ENCODE measurements at regions not wholly inside any gene's neighbourhood (a gene's known extent, or its start where the extent isn't known, plus 50 kb on each side); places are given as distances from the start of the nearest gene placed in this dataset.

GRCh38 chr6:90691823-90692222 is 105.0 kb upstream of the MAP3K7 start:
- H3K9me3 ChIP-seq = no peaks in the 10 kb centered on the region
- no peaks in the 10 kb centered on the region for H3K36me3 ChIP-seq
- intact Hi-C loops (cut with DNase I) = no loop called here
- H3K4me1 ChIP-seq = no peaks in the 10 kb centered on the region
- TF ChIP-seq CTCF (IDR thresholded peaks at IDR 0.05) = no peak
- H3K27me3 ChIP-seq (ENCODE audit: low read depth) = no peaks in the 10 kb centered on the region
- H3K4me3 ChIP-seq = no peak overlapping the region
- DNase-seq = no peak
- no peak for ATAC-seq
- no peak overlapping the region for H3K27ac ChIP-seq

GRCh38 chr6:90689172-90689571 is 102.3 kb upstream of the MAP3K7 start:
- no peaks in the 10 kb centered on the region for H3K27me3 ChIP-seq (ENCODE audit: low read depth)
- DNase-seq (no peak), ATAC-seq (no peak)
- H3K9me3 ChIP-seq = no peaks in the 10 kb centered on the region
- no peaks in the 10 kb centered on the region for H3K4me1 ChIP-seq
- no peak overlapping the region for H3K27ac ChIP-seq
- intact Hi-C loops (cut with DNase I) = no loop called here
- H3K36me3 ChIP-seq = no peaks in the 10 kb centered on the region
- H3K4me3 ChIP-seq = no peak overlapping the region
- no peak for TF ChIP-seq CTCF (IDR thresholded peaks at IDR 0.05)

GRCh38 chr6:90687775-90688380 is 101.0 kb upstream of the MAP3K7 start:
- Histone ChIP-seq H3K27me3 (ENCODE audit: low read depth) (no peaks in the 10 kb centered on the region), H3K36me3 (no peaks in the 10 kb centered on the region), H3K4me1 (no peaks in the 10 kb centered on the region), H3K9me3 (no peaks in the 10 kb centered on the region), H3K27ac (no peak overlapping the region), H3K4me3 (no peak overlapping the region)
- ATAC-seq (no peak), DNase-seq (no peak)
- intact Hi-C loops (cut with DNase I) = no loop called here
- TF ChIP-seq CTCF (IDR thresholded peaks at IDR 0.05) = no peak

GRCh38 chr6:90681863-90682262 is 95.0 kb upstream of the MAP3K7 start:
- DNase-seq (no peak), ATAC-seq (no peak)
- Histone ChIP-seq H3K27me3 (ENCODE audit: low read depth) (no peaks in the 10 kb centered on the region), H3K36me3 (no peaks in the 10 kb centered on the region), H3K9me3 (no peaks in the 10 kb centered on the region), H3K4me3 (no peak overlapping the region), H3K4me1 (no peaks in the 10 kb centered on the region), H3K27ac (no peak overlapping the region)
- TF ChIP-seq CTCF (IDR thresholded peaks at IDR 0.05) = no peak
- intact Hi-C loops (cut with DNase I) = no loop called here

GRCh38 chr6:90678049-90678779 is 91.3 kb upstream of the MAP3K7 start:
- DNase-seq (no peak), ATAC-seq (no peak)
- no peak for TF ChIP-seq CTCF (IDR thresholded peaks at IDR 0.05)
- no peak overlapping the region for H3K4me3 ChIP-seq
- intact Hi-C loops (cut with DNase I) = no loop called here
- no peak overlapping the region for H3K27ac ChIP-seq
- H3K36me3 ChIP-seq = no peaks in the 10 kb centered on the region
- H3K9me3 ChIP-seq = no peaks in the 10 kb centered on the region
- H3K27me3 ChIP-seq (ENCODE audit: low read depth) = no peaks in the 10 kb centered on the region
- H3K4me1 ChIP-seq = no peaks in the 10 kb centered on the region

Data from lower lobe of right lung (tissue), 2 donors.